GM12878 (cell line): ENCODE measurements at regions not wholly inside any gene's neighbourhood (a gene's known extent, or its start where the extent isn't known, plus 50 kb on each side); places are given as distances from the start of the nearest gene placed in this dataset.

Experiments used
- ATAC-seq: fragments of 200-7000 bp; cut with Tn5 transposase; 3 replicates; pipeline ENCODE4 v1.9.1; 2020; ENCODE audit warnings: mild to moderate bottlenecking, moderate library complexity
- BruUV-seq: library from RNA; stranded (reverse); fragments of 400-500 nt; replicated peaks from 2 replicates; lab custom pipeline; 2021; lab: Mats Ljungman, UMichigan
- CTCF ChIA-PET: fragments of 300-600 bp; sonication (Branson Sonifier 250); formaldehyde crosslinking; extraction: SDS; loops from one replicate; lab custom pipeline; 2021; ENCODE audit warnings: inconsistent platforms; lab: Yijun Ruan, JAX
- POLR2A ChIA-PET: fragments of 350-600 bp; formaldehyde crosslinking; extraction: SDS; loops from one replicate; lab custom pipeline; 2021; ENCODE audit warnings: inconsistent platforms; lab: Charles Lee
- RAD21 ChIA-PET: fragments of 300-600 bp; sonication (Branson Sonifier 250); formaldehyde crosslinking; loops from one replicate; lab custom pipeline; 2023; ENCODE audit warnings: antibody characterized with exemption; ENCODE audit not compliant: unreplicated experiment; lab: Charles Lee
- SMC1A ChIA-PET: fragments of 300-600 bp; sonication (Branson Sonifier 250); formaldehyde crosslinking; loops from one replicate; lab custom pipeline; 2023; ENCODE audit not compliant: unreplicated experiment, uncharacterized antibody; lab: Charles Lee
- DNase-seq: peaks from one replicate; pipeline ENCODE4 v3.0.0-alpha.2; 2011; ENCODE audit warnings: low read depth, low spot score
- FAIRE-seq: peaks from 3 replicates; lab custom pipeline; 2011; peaks lifted over from hg19 to GRCh38; lab: Jason Lieb, UNC
- H2AFZ ChIP-seq: 2 replicates; pipeline ENCODE4 v1.6.0; 2011; ENCODE audit warnings: low read depth, low read length, control low read depth; ENCODE audit not compliant: control insufficient read depth
- H3K27ac ChIP-seq: 2 replicates; pipeline ENCODE4 v1.5.1; 2011; ENCODE audit warnings: control low read depth; ENCODE audit not compliant: control insufficient read depth, insufficient read depth
- H3K27me3 ChIP-seq, 2 experiments: replicated peaks in 1 of 2; 2 replicates each; pipeline versions ENCODE4 v1.6.0 to v1.6.1; 2011; ENCODE audit warnings: low read length in 1 of 2; ENCODE audit not compliant: control insufficient read depth in 2 of 2, insufficient read depth in 2 of 2
- H3K36me3 ChIP-seq, 2 experiments: 2 replicates each; pipeline ENCODE4 v1.5.1; 2011; ENCODE audit warnings: low read length in 1 of 2; ENCODE audit not compliant: control insufficient read depth in 2 of 2, insufficient read depth in 2 of 2
- H3K4me1 ChIP-seq: 2 replicates; pipeline ENCODE4 v1.6.1; 2011; ENCODE audit warnings: mild to moderate bottlenecking, low read length, moderate library complexity, mixed read lengths; ENCODE audit not compliant: control insufficient read depth, insufficient read depth
- H3K4me2 ChIP-seq: 2 replicates; pipeline ENCODE4 v1.6.0; 2011; ENCODE audit warnings: control low read depth; ENCODE audit not compliant: control insufficient read depth, insufficient read depth
- H3K4me3 ChIP-seq: fragments of 200-600 bp; sonication (generic); 2 replicates; pipeline ENCODE4 v1.5.1; 2016
- H3K79me2 ChIP-seq: 2 replicates; pipeline ENCODE4 v1.6.0; 2011; ENCODE audit warnings: low read length; ENCODE audit not compliant: control insufficient read depth, insufficient read depth
- H3K9ac ChIP-seq: 2 replicates; pipeline ENCODE4 v1.8.0; 2011; ENCODE audit warnings: low read length, control low read depth, mixed read lengths; ENCODE audit not compliant: control insufficient read depth, insufficient read depth
- H3K9me3 ChIP-seq: replicated peaks from 3 replicates; pipeline ENCODE4 v1.5.1; 2011; ENCODE audit warnings: mild to moderate bottlenecking, low read length; ENCODE audit not compliant: control insufficient read depth, insufficient read depth
- H4K20me1 ChIP-seq: 2 replicates; pipeline ENCODE4 v1.6.0; 2011; ENCODE audit not compliant: control insufficient read depth, insufficient read depth
- BRCA1 ChIP-seq: IDR thresholded peaks from 2 replicates; pipeline ENCODE4 v1.6.1; 2011; ENCODE audit warnings: low read depth, low read length, improper control_type of control experiment
- CHD2 ChIP-seq: IDR thresholded peaks from 2 replicates; pipeline ENCODE4 v1.6.1; 2011; ENCODE audit warnings: low read depth, low read length, improper control_type of control experiment, borderline replicate concordance
- EED ChIP-seq: sonication (generic); IDR thresholded peaks from 2 replicates; pipeline ENCODE4 v1.6.1; 2016; ENCODE audit warnings: antibody characterized with exemption, low read depth
- ETV6 ChIP-seq, 2 experiments: fragments of 450-650 bp in 1 of 2; IDR thresholded peaks in 1 of 2; conservative IDR thresholded peaks in 1 of 2; 2 replicates each; pipeline ENCODE4 v1.6.1; 2014; ENCODE audit warnings: antibody characterized with exemption in 1 of 2, borderline replicate concordance in 1 of 2, low read depth in 1 of 2, mild to moderate bottlenecking in 1 of 2, moderate library complexity in 1 of 2
- MTA2 ChIP-seq: fragments of 450-650 bp; IDR thresholded peaks from 2 replicates; pipeline ENCODE4 v1.6.1; 2016; ENCODE audit warnings: low read depth, mild to moderate bottlenecking, moderate library complexity
- MYB ChIP-seq: fragments of 150-350 bp; IDR thresholded peaks from 2 replicates; pipeline ENCODE4 v1.6.1; 2014; ENCODE audit warnings: mild to moderate bottlenecking, low read depth, low read length, borderline replicate concordance
- MYC ChIP-seq: IDR thresholded peaks from 2 replicates; pipeline ENCODE4 v1.6.1; 2011; ENCODE audit warnings: mild to moderate bottlenecking, low read length, moderate library complexity, inconsistent platforms; ENCODE audit not compliant: insufficient read depth, insufficient replicate concordance, insufficient read length, severe bottlenecking
- NFIC ChIP-seq: IDR thresholded peaks from 2 replicates; pipeline ENCODE4 v1.6.1; 2012; ENCODE audit warnings: low read depth, mild to moderate bottlenecking, inconsistent platforms, low read length, moderate library complexity
- NR2C2 ChIP-seq: IDR thresholded peaks from 2 replicates; pipeline ENCODE4 v1.6.1; 2011; ENCODE audit warnings: borderline replicate concordance, low read depth; ENCODE audit not compliant: control insufficient read depth, insufficient read length
- NRF1 ChIP-seq: conservative IDR thresholded peaks from 2 replicates; pipeline ENCODE4 v1.6.1; 2011; ENCODE audit warnings: mild to moderate bottlenecking, low read depth, low read length, improper control_type of control experiment
- RCOR1 ChIP-seq: conservative IDR thresholded peaks from 2 replicates; pipeline ENCODE4 v1.6.1; 2012; ENCODE audit warnings: low read depth, low read length, improper control_type of control experiment
- RUNX3 ChIP-seq: IDR thresholded peaks from 2 replicates; pipeline ENCODE4 v1.6.1; 2012; ENCODE audit warnings: low read length, inconsistent platforms
- SMAD1 ChIP-seq: fragments of 450-650 bp; IDR thresholded peaks from 2 replicates; pipeline ENCODE4 v1.6.1; 2018; ENCODE audit warnings: mild to moderate bottlenecking, low read depth; ENCODE audit not compliant: partially characterized antibody
- SRF ChIP-seq, 2 experiments: IDR thresholded peaks; 2 replicates each; pipeline ENCODE4 v1.6.1; 2011; ENCODE audit warnings: low read depth in 2 of 2, low read length in 2 of 2, mild to moderate bottlenecking in 1 of 2, moderate library complexity in 1 of 2
- USF2 ChIP-seq: IDR thresholded peaks from 2 replicates; pipeline ENCODE4 v1.6.1; 2011; ENCODE audit warnings: low read depth, low read length, improper control_type of control experiment, borderline replicate concordance
- ZNF24 ChIP-seq: fragments of 450-650 bp; IDR thresholded peaks from 2 replicates; pipeline ENCODE4 v1.6.1; 2017; ENCODE audit warnings: antibody characterized with exemption, mild to moderate bottlenecking
- WGBS: methylation state at CpG from one replicate; pipeline ENCODE4 v1.1.6; 2016; ENCODE audit warnings: low lambda C conversion rate; ENCODE audit not compliant: insufficient replicate concordance, insufficient coverage; ENCODE audit errors: missing lambda C conversion rate; 5-methylcytosine and 5-hydroxymethylcytosine counted together
- in situ Hi-C: fragments of 300-500 bp; cut with MboI; formaldehyde crosslinking; loops from 9 replicates; pipeline ENCODE4 v1.14.3; 2018; ENCODE audit warnings: mixed read lengths
- intact Hi-C: fragments of 100-400 bp; cut with micrococcal nuclease; formaldehyde crosslinking; loops from one replicate; pipeline ENCODE4 v1.14.2; 2022; ENCODE audit not compliant: unreplicated experiment

- BruUV-seq: no TSS peak
- intact Hi-C loops (no loop called here), in situ Hi-C loops (no loop called here)
- POLR2A ChIA-PET: no interaction called here
- Histone ChIP-seq H3K4me2 (no peak overlapping the region), H4K20me1 (no peaks in the 10 kb centered on the region), H3K9ac (no peak overlapping the region), H3K36me3 (no peaks in the 10 kb centered on the region), H3K27ac (no peak overlapping the region), H2AFZ (no peak overlapping the region), H3K27me3 (no peaks in the 10 kb centered on the region), H3K4me1 (no peaks in the 10 kb centered on the region), H3K79me2 (no peaks in the 10 kb centered on the region), H3K9me3 (no peaks in the 10 kb centered on the region), H3K4me3 (no peak overlapping the region)
- FAIRE-seq (no peak), DNase-seq (no peak), ATAC-seq (no peak)
- RAD21 ChIA-PET: no interaction called here
- SMC1A ChIA-PET: interaction anchor here (0.7 kb wide), 1 partner anchor 483 kb away, joined by 3 read pairs; no protein-coding TSS in a partner anchor
- CTCF ChIA-PET: no interaction called here
- no peak for TF ChIP-seq ZNF24
- no peak for TF ChIP-seq MYC
- no peak for TF ChIP-seq SMAD1
- TF ChIP-seq EED: no peak
- TF ChIP-seq ETV6 (conservative IDR thresholded peaks at IDR 0.05 in 1 of 2, IDR thresholded peaks at IDR 0.05 in 1 of 2; ENCODE audit: borderline replicate concordance in 1 of 2, low read depth in 1 of 2): no peak
- TF ChIP-seq RUNX3: no peak
- TF ChIP-seq NR2C2: no peak
- TF ChIP-seq USF2: no peak
- TF ChIP-seq NRF1: no peak
- TF ChIP-seq BRCA1: no peak
- no peak for TF ChIP-seq SRF (IDR thresholded peaks at IDR 0.05; ENCODE audit: low read depth in 2 of 2, low read length in 2 of 2)
- no peak for TF ChIP-seq MYB
- TF ChIP-seq CHD2: no peak
- TF ChIP-seq NFIC: no peak
- no peak for TF ChIP-seq MTA2
- TF ChIP-seq RCOR1: no peak
- WGBS: 47% methylated on average over 14 of the region's 16 CpGs
Measured at GRCh38 chr7:51645702-51646298, 329.2 kb upstream of the COBL start.
